Brain microvascular endothelial cell (primary cell): ENCODE measurements at regions not wholly inside any gene's neighbourhood (a gene's known extent, or its start where the extent isn't known, plus 50 kb on each side); places are given as distances from the start of the nearest gene placed in this dataset.

Experiments
- DNase-seq: peaks from one replicate; pipeline ENCODE4 v3.0.0-alpha.2; 2020
- H3K27ac ChIP-seq: fragments of 250-450 bp; sonication (Bioruptor Pico); 2 replicates; pipeline ENCODE4 v1.5.1; 2020; ENCODE audit warnings: mild to moderate bottlenecking, moderate library complexity
- H3K27me3 ChIP-seq: fragments of 250-450 bp; sonication (Bioruptor Pico); replicated peaks from 2 replicates; pipeline ENCODE4 v1.5.1; 2020; ENCODE audit warnings: mild to moderate bottlenecking
- H3K36me3 ChIP-seq: fragments of 250-450 bp; sonication (Bioruptor Pico); replicated peaks from 2 replicates; pipeline ENCODE4 v1.5.1; 2020; ENCODE audit warnings: mild to moderate bottlenecking
- H3K4me3 ChIP-seq: 2 replicates; pipeline ENCODE4 v1.5.1; 2011; ENCODE audit warnings: low read depth, mild to moderate bottlenecking, control low read depth, low read length, moderate library complexity
- CTCF ChIP-seq: IDR thresholded peaks from 2 replicates; pipeline ENCODE4 v1.5.1; 2011; ENCODE audit warnings: low read depth, mild to moderate bottlenecking, moderate library complexity, low read length, control low read depth, inconsistent platforms; ENCODE audit errors: missing control alignments
- in situ Hi-C: cut with HindIII; loops from 2 replicates; pipeline ENCODE4 v1.10.0; 2017; ENCODE audit warnings: low sequenced_read_pairs, low pct_ligation_motif_present

DNA sequence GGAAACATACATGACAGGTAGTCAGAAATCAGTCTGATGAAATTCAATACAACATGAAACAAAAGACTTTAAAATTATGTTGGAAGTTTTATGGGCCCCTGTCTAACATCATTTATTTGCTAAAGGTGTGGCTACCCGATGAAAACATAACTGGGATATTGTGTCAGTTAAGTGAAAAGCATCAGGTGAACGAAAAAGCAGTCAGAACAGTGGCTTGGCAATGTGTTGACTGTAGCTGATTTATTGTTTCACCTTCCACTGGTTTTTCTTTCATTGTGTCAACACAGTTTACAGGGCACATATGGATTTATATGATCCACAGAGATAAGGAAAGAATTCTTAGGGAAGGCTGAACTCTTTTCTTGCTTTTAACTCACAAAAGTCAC is 429.6 kb upstream of the ZNF608 start:
- Histone ChIP-seq H3K27ac (no peak overlapping the region), H3K27me3 (no peaks in the 10 kb centered on the region), H3K36me3 (no peaks in the 10 kb centered on the region), H3K4me3 (no peak overlapping the region)
- no peak for TF ChIP-seq CTCF
- in situ Hi-C loops: no loop called here
- DNase-seq: no peak

DNA sequence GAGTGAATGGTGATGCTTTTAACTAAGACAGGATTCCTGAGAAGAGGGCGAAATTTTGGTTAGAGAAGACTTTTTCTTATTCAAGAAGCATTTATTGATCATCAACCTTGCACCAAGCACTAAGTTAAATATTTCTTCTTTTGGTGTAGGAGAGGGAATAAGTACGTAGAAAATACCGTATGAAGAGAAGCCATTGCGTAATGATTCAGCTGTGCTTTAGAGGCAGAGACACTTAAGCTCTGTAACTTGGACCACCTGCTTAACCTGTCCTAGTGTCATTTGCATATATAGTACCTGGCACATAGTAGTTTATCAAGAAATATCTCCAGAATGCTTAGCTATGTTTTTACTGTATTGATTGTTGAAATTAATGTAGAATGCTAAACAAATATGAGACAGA is 430.9 kb upstream of the ZNF608 start:
- Histone ChIP-seq H3K36me3 (no peaks in the 10 kb centered on the region), H3K27me3 (no peaks in the 10 kb centered on the region), H3K27ac (no peak overlapping the region), H3K4me3 (no peak overlapping the region)
- DNase-seq: no peak
- in situ Hi-C loops: no loop called here
- TF ChIP-seq CTCF: no peak

- H3K4me3 ChIP-seq: no peak overlapping the region
- in situ Hi-C loops: no loop called here
- H3K36me3 ChIP-seq: no peaks in the 10 kb centered on the region
- H3K27ac ChIP-seq: no peak overlapping the region
- no peak for DNase-seq
- H3K27me3 ChIP-seq: no peaks in the 10 kb centered on the region
- no peak for TF ChIP-seq CTCF
These were observed 433.2 kb upstream of the ZNF608 start for GRCh38 chr5:125179612-125180011.

DNA sequence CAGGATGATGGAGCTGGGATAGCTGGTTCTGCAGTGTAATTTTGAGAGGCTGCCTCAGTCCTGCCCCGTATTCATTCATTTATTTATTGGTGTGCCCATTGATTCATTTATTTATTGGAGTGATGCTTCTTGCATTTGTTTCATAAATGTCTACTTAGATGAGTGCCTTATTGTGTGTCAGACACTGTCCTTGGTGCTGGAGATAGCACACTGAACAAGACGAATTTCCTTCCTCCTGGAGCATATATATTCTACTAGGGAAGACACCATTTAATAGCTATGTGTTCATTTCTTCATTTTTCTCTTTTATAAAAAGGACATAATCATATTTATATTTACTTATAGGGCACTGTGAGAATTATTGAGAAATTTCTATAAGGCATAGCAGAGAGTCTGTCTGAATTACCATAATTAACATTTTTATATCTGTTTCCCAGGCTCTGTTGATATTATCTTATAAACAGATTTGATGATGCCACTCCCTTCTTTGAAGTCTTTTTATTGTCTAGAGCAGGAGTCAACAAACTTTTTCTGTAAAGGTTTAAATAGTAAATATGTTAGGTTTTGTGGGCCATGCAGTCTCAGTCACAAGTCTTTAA is 433.9 kb upstream of the ZNF608 start:
- in situ Hi-C loops: no loop called here
- Histone ChIP-seq H3K27ac (no peak overlapping the region), H3K27me3 (no peaks in the 10 kb centered on the region), H3K4me3 (no peak overlapping the region), H3K36me3 (no peaks in the 10 kb centered on the region)
- DNase-seq: peak; percentile 16
- no peak for TF ChIP-seq CTCF

GRCh38 chr5:125181159-125181558 is 434.7 kb upstream of the ZNF608 start:
- no peaks in the 10 kb centered on the region for H3K36me3 ChIP-seq
- in situ Hi-C loops: no loop called here
- H3K27ac ChIP-seq: no peak overlapping the region
- no peaks in the 10 kb centered on the region for H3K27me3 ChIP-seq
- TF ChIP-seq CTCF: no peak
- DNase-seq: no peak
- H3K4me3 ChIP-seq: no peak overlapping the region

DNA sequence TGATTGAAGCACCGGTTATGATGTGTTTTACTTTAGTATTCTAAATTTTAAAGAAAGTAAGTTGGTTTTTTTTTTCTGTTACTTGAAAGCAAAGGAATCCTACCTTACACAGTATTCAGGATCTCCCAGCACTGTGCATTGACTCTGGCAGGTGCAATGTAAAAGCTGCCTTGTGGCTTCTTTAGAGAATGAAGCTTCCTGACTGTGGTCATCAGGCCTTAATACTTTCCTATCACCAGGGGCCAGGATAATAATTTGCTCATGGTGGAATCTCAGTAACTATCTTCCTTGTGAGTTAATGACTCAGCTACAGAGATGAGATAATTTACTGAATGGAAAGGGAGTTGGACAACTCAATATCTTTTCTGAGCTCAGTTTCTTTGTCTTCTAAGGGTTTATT is 435.5 kb upstream of the ZNF608 start:
- H3K36me3 ChIP-seq: no peaks in the 10 kb centered on the region
- H3K27me3 ChIP-seq: no peaks in the 10 kb centered on the region
- no peak overlapping the region for H3K27ac ChIP-seq
- H3K4me3 ChIP-seq: no peak overlapping the region
- in situ Hi-C loops: no loop called here
- no peak for DNase-seq
- TF ChIP-seq CTCF: no peak
